ENCODE measurements at regions not wholly inside any gene's neighbourhood (a gene's known extent, or its start where the extent isn't known, plus 50 kb on each side); places are given as distances from the start of the nearest gene placed in this dataset.
"Not testable (repeated sequence)": the region's sequence is repeated elsewhere in the genome, so short reads cannot be mapped to it uniquely, and the experiment has no call there.

GRCh38 chr3:195635262-195635873 is 51.6 kb upstream of the APOD start:
- DNase-seq (ENCODE audit: low read depth in 2 of 3, low spot score in 1 of 3), result not testable (repeated sequence)

GRCh38 chr3:195634426-195635261 is 50.9 kb upstream of the APOD start:
- DNase-seq (ENCODE audit: low read depth in 2 of 3, low spot score in 1 of 3), result peak in 2 of 3 donors; percentile 28 to 55
